GM19468 (cell line): ENCODE measurements at regions not wholly inside any gene's neighbourhood (a gene's known extent, or its start where the extent isn't known, plus 50 kb on each side); places are given as distances from the start of the nearest gene placed in this dataset.
"Not testable (repeated sequence)": the region's sequence is repeated elsewhere in the genome, so short reads cannot be mapped to it uniquely, and the experiment has no call there.

Source experiments
- ATAC-seq: cut with Tn5 transposase; IDR thresholded peaks from one replicate; pipeline ENCODE4 v1.9.1; 2021; ENCODE audit warnings: mild to moderate bottlenecking, moderate library complexity, moderate number of reproducible peaks; ENCODE audit not compliant: unreplicated experiment; ENCODE audit errors: extremely low read depth

GRCh38 chr1:230561570-230561969 lies 80.7 kb upstream of the COG2 start:
- ATAC-seq: no peak

- ATAC-seq: no peak
These were observed 84.0 kb upstream of the COG2 start for GRCh38 chr1:230558324-230558723.

GRCh38 chr1:230556453-230556852 lies 85.8 kb upstream of the COG2 start:
- ATAC-seq: no peak

DNA sequence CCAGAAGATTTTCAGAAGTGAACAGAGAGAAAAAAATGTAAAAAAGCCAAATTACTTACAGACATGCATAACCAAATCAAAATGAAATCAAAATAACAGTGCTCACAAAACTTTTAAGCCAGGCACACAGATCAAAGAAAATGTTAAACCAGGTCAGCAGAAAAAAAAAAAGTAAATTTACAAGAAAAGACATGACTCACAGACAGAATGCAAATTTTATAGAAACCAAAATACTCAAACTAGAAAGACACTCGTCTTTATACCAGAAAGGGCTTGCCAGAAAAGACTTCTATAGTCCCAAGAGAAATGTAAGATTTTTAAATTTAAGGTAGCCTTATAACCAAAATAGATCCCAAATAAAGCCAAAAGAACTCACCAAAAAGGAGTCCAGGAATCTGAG lies 86.5 kb upstream of the COG2 start:
- no peak for ATAC-seq

DNA sequence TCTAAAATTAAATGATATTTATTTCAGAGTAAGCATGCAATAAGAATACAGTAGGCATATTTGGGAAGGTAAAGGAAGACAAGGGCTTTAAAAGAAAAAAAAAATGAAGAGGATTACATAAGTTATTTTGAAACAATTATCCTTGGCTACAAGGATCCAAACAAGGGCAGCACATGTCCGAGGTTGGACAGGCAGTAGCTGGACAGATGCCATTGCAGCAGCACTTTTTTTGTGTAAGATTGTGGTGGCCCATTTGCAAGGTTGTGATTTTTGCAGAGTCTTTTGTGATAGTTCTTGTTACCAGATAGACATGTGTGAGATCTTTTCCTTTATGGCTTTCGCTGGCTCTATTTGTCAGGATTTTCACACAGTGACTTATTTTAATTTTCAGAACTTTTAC lies 89.4 kb upstream of the COG2 start:
- no peak for ATAC-seq

DNA sequence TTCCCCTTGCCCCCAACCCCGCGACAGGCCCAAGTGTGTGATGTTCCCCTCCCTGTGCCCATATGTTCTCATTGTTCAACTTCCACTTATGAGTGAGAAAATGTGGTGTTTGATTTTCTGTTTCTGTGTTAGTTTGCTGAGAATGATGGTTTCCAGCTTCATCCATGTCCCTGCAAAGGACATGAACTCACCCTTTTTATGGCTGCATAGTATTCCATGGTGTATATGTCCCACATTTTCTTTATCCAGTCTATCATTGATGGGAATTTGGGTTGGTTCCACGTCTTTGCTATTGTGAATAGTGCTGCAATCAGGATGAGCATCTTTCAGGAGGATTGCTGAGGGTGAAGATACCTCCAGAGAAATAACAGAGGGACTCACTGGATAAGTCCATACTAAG lies 91.3 kb upstream of the COG2 start:
- ATAC-seq: not testable (repeated sequence)

GRCh38 chr1:230550428-230550827 lies 91.9 kb upstream of the COG2 start:
- no peak for ATAC-seq

- ATAC-seq: no peak
These were observed 92.7 kb upstream of the COG2 start for GRCh38 chr1:230549625-230550024.

GRCh38 chr1:230548997-230549396 lies 93.3 kb upstream of the COG2 start:
- ATAC-seq: no peak

GRCh38 chr1:230548357-230548756 lies 93.9 kb upstream of the COG2 start:
- no peak for ATAC-seq

DNA sequence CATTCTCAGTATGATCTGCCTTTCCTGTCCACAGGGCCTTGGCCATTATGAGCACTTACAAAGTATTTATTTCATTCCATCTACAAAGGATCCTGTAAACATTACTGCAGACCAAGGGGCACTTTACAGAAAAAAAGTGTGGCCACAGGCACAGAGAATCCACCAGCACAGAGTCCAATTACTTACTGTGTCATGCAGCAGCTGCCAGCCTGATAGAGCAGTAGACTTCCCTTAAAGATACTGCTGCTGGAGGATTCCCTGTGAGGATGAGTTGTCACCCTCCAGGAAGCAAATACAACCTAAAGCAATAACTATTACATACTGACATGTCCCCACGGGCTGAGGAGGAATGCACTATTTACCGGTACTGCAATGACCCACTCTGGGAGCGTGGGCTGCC lies 97.1 kb upstream of the COG2 start:
- no peak for ATAC-seq

DNA sequence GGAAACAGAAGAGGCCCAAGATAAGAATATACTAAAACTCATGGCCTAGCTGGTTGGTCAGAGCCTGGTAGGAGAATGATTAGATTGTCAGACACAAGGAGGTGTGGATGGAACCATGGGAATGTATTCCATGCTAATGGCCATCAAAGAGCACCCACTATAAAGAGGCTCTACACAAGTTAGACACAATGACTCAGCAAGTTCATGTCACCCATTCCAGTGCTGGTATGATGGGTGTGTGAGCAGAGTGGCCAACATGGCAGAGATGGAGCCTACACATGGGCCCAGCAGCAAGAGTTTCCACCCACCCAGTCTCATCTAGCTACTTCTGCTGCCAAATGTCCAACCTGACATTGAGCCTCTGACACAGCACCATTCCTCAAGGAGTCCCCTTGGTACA lies 97.5 kb upstream of the COG2 start:
- ATAC-seq: no peak

- no peak for ATAC-seq
These were observed 99.2 kb upstream of the COG2 start for GRCh38 chr1:230543085-230543484.

DNA sequence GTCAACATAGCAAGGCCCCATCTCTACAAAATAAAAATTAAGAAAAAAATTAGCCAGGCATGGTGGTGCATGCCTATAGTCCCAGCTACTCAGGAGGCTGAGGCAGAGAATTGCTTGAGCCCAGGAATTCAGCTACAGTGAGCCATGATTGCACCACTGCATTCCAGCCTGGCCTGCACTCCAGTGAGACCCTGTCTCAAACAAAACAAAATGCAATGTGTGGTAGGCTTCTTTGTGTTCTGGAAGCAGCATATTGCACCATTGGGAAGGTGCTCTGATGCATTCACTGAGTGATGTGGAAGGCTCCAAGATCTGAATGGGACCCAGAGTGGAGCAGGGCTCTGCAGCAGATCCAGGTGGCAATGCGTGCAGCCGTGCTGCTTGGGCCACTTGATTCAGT lies 99.6 kb upstream of the COG2 start:
- ATAC-seq: no peak

- ATAC-seq: no peak
These were observed 100.2 kb upstream of the COG2 start for GRCh38 chr1:230542054-230542453.

- no peak for ATAC-seq
These were observed 101.0 kb upstream of the COG2 start for GRCh38 chr1:230541306-230541705.

DNA sequence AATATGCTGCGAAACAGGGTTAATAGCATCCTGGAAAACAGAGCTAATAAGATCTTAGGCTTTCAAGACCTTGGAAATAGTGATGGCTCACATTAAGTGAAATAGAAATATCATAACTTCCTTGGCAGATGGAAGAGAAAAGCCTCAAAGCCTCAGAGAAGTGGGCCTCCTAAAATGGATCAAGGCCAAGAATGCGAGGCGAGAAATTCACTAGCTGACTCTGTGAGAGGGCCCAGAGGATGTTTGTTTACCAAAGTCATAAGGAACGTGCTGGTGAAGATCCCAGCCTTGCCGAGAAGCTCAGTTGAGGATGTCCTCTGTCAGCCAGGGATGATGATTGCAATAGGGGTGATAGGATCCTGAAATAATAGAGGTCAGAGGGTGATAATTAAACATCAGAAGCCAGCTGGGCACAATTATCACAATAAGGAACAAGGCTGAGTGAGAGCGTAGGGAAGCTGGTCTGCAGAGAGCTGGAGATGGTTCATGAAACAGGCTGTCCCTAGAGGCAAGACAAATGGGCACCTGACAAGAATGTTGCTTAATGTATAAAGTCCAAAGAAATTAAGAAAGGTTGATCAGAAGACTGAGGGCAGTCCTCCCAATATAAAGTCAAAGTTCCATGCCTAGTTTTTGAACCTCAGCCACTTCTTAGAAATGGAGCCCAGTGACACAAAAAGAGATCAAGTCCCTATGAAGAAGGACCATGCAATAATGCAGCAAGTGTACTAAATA lies 101.7 kb upstream of the COG2 start:
- ATAC-seq: no peak

DNA sequence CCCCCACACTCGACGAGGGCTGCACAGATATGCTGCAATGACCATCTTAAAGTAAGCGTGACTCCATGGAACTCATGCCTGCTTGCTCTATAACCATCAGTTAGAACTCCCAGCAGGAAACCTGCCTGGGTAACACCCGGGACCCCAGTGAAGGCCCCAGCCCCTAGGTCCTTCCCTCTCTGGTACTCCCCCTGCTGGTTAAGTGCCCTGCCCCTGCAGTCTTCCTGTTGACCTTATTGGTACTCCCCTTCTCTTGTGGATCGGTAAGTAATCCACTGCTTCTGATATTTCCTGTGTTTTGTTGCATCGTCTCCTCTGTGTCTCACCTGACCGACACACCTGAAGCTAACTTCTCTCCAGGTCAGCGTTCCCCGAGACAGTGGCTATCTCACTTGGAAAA lies 104.8 kb upstream of the COG2 start:
- ATAC-seq: no peak

DNA sequence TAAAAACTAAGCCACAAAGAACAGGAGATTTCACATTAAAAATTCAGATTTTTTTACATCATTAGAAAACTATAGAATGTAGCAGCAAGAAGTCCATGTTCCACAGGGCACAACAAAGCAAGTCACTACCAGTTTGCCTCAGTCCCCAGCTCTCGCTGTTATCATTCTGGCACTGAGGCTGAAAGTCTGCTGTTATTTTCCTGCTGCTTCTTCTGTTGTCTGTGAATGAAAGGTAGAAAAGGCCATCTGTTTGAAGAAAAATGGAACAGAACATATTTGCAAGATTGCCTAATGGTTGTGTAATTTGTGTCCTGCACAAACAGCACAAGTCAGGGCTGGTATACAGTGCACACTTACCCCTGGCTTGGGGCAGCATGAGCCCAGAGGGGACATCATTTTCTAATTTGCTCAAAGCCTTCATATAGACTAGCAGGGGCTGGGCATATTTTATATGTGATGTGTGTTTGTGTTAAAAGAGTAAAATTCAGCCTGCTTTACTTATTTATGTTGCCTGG lies 105.6 kb upstream of the COG2 start:
- ATAC-seq: no peak

DNA sequence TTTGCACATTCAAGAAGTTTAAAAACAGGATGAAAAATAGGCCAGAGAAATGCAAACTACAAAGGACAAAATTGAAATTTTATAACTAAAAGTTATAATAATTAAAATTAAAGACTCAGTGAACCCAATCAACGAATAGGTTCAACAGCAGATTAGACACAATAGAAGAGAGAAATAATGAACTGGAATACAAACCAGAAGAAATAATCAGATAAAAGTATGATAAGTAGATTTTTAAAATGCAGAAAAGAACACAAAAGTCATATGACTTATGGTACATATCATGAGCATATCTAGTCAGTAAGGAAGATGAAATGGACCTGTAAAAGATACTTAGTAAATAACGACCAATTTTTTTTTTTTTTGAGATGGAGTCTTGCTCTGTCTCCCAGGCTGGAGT lies 108.1 kb upstream of the COG2 start:
- ATAC-seq: no peak

- ATAC-seq: no peak
These were observed 105.0 kb upstream of the PGBD5 start for GRCh38 chr1:230531103-230531502.

DNA sequence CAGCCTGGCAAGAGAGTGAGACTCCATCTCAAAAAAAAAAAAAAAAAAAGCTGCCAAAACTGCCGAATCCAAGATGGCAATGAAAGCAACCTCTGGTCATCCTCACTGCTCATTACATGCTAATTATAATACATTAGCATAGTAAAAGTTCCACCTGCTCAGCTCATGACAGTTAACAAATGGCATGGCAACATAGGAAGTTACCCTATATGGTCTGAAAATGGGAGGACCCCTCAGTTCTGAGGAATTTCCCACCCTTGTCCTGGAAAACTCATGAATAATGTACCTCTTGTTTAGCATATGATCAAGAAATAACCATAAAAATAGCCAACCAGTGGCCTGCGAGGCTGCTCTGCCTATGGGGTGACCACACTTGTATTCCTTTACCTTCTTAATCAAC lies 93.1 kb upstream of the PGBD5 start:
- ATAC-seq: no peak
